Right lobe of liver (tissue), 4 donors: ENCODE measurements at regions not wholly inside any gene's neighbourhood (a gene's known extent, or its start where the extent isn't known, plus 50 kb on each side); places are given as distances from the start of the nearest gene placed in this dataset.

Experiments
- POLR2A ChIP-seq: fragments of 450-650 bp; IDR thresholded peaks from one replicate; pipeline ENCODE4 v1.6.1; 2017; ENCODE audit warnings: antibody characterized with exemption, mild to moderate bottlenecking
- TF ChIP-seq, protein P1 (sequence below), 4 donors: fragments of 200-600 bp in 3 of 4; fragments of 450-650 bp in 1 of 4; IDR thresholded peaks; one replicate each; pipeline versions ENCODE4 v1.5.1 to v1.8.0; 2016 to 2022; ENCODE audit warnings: antibody characterized with exemption in 4 of 4, mild to moderate bottlenecking in 2 of 4
- donor health status: DM: no; HTN: no; CAD: no.
- donor health status: DM: no; HTN: no; CAD: no.
- donor health status: DM: no; HTN: yes; CAD: no.

- TF ChIP-seq, protein P1, sequence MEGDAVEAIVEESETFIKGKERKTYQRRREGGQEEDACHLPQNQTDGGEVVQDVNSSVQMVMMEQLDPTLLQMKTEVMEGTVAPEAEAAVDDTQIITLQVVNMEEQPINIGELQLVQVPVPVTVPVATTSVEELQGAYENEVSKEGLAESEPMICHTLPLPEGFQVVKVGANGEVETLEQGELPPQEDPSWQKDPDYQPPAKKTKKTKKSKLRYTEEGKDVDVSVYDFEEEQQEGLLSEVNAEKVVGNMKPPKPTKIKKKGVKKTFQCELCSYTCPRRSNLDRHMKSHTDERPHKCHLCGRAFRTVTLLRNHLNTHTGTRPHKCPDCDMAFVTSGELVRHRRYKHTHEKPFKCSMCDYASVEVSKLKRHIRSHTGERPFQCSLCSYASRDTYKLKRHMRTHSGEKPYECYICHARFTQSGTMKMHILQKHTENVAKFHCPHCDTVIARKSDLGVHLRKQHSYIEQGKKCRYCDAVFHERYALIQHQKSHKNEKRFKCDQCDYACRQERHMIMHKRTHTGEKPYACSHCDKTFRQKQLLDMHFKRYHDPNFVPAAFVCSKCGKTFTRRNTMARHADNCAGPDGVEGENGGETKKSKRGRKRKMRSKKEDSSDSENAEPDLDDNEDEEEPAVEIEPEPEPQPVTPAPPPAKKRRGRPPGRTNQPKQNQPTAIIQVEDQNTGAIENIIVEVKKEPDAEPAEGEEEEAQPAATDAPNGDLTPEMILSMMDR (IDR thresholded peaks at IDR 0.05) = no peak
- no peak for TF ChIP-seq POLR2A
These were observed 122.8 kb downstream of the OR4C45 start for GRCh38 chr11:50155508-50155907.
